IMR-90 (cell line): ENCODE measurements at regions not wholly inside any gene's neighbourhood (a gene's known extent, or its start where the extent isn't known, plus 50 kb on each side); places are given as distances from the start of the nearest gene placed in this dataset.
"Not testable (repeated sequence)": the region's sequence is repeated elsewhere in the genome, so short reads cannot be mapped to it uniquely, and the experiment has no call there.

Experiments used
- ATAC-seq: fragments of 200-7000 bp; cut with Tn5 transposase; 2 replicates; pipeline ENCODE4 v1.9.1; 2020; ENCODE audit warnings: low read depth, mild to moderate bottlenecking, moderate library complexity
- BruUV-seq: library from RNA; stranded (reverse); fragments of 400-500 nt; replicated peaks from 2 replicates; lab custom pipeline; 2021; lab: Mats Ljungman, UMichigan
- CTCF ChIA-PET: fragments of 300-600 bp; formaldehyde crosslinking; extraction: SDS; loops from one replicate; lab custom pipeline; 2021; ENCODE audit warnings: antibody characterized with exemption; lab: Yijun Ruan, JAX
- POLR2A ChIA-PET: fragments of 300-600 bp; sonication (Branson Sonifier 250); formaldehyde crosslinking; loops from one replicate; lab custom pipeline; 2022; ENCODE audit warnings: antibody characterized with exemption; ENCODE audit not compliant: unreplicated experiment; lab: Charles Lee
- DNase-seq: peaks from one replicate; pipeline ENCODE4 v3.0.0; 2013
- H2AFZ ChIP-seq: replicated peaks from 2 replicates; pipeline ENCODE3; 2013; ENCODE audit warnings: low read length, mild to moderate bottlenecking; ENCODE audit not compliant: poor library complexity
- H2AK5ac ChIP-seq: 2 replicates; pipeline ENCODE4 v1.6.1; 2013; ENCODE audit warnings: low read depth, low read length, inconsistent platforms
- H2AK9ac ChIP-seq: replicated peaks from 2 replicates; pipeline ENCODE3; 2013; ENCODE audit warnings: mild to moderate bottlenecking, low read depth, low read length, moderate library complexity; ENCODE audit not compliant: poor library complexity
- H2BK120ac ChIP-seq: 2 replicates; pipeline ENCODE4 v1.6.1; 2013; ENCODE audit warnings: low read depth, low read length, inconsistent platforms
- H2BK15ac ChIP-seq: 3 replicates; pipeline ENCODE4 v1.6.1; 2013; ENCODE audit warnings: low read depth, low read length, inconsistent platforms
- H2BK20ac ChIP-seq: 2 replicates; pipeline ENCODE4 v1.6.1; 2013; ENCODE audit warnings: low read depth, mild to moderate bottlenecking, inconsistent platforms, low read length, moderate library complexity
- H2BK5ac ChIP-seq: 2 replicates; pipeline ENCODE4 v1.6.1; 2013; ENCODE audit warnings: mild to moderate bottlenecking, low read depth, low read length, inconsistent platforms; ENCODE audit not compliant: poor library complexity, severe bottlenecking
- H3K14ac ChIP-seq: replicated peaks from 2 replicates; pipeline ENCODE4 v1.6.1; 2013; ENCODE audit warnings: low read depth, low read length, inconsistent platforms
- H3K18ac ChIP-seq: 2 replicates; pipeline ENCODE4 v1.6.1; 2013; ENCODE audit warnings: low read depth, low read length, control low read depth
- H3K23ac ChIP-seq: 2 replicates; pipeline ENCODE4 v1.6.1; 2013; ENCODE audit warnings: low read depth, low read length, inconsistent platforms
- H3K27ac ChIP-seq: 2 replicates; pipeline ENCODE4 v1.5.1; 2013; ENCODE audit warnings: mild to moderate bottlenecking, control low read depth, low read length; ENCODE audit not compliant: insufficient read depth
- H3K27me3 ChIP-seq: 2 replicates; pipeline ENCODE4 v1.6.1; 2013; ENCODE audit warnings: low read length; ENCODE audit not compliant: control insufficient read depth, insufficient read depth
- H3K36me3 ChIP-seq: 2 replicates; pipeline ENCODE4 v1.6.1; 2013; ENCODE audit warnings: low read length, mixed read lengths; ENCODE audit not compliant: control insufficient read depth, insufficient read depth
- H3K4ac ChIP-seq: 2 replicates; pipeline ENCODE4 v1.6.1; 2013; ENCODE audit warnings: low read depth, low read length, inconsistent platforms
- H3K4me1 ChIP-seq: 2 replicates; pipeline ENCODE4 v1.6.1; 2013; ENCODE audit warnings: low read length, mixed read lengths; ENCODE audit not compliant: control insufficient read depth, insufficient read depth
- H3K4me2 ChIP-seq: 2 replicates; pipeline ENCODE4 v1.6.1; 2013; ENCODE audit warnings: low read depth, mild to moderate bottlenecking, control low read depth, low read length, moderate library complexity
- H3K4me3 ChIP-seq: 2 replicates; pipeline ENCODE4 v1.5.1; 2013; ENCODE audit warnings: low read depth, mild to moderate bottlenecking, control low read depth, low read length, moderate library complexity; ENCODE audit not compliant: insufficient read depth
- H3K56ac ChIP-seq: 2 replicates; pipeline ENCODE4 v1.6.1; 2013; ENCODE audit warnings: low read length, inconsistent platforms; ENCODE audit not compliant: insufficient read depth; ENCODE audit errors: extremely low read depth
- H3K79me1 ChIP-seq, 2 experiments: 2 replicates each; pipeline ENCODE4 v1.6.1; 2013; ENCODE audit warnings: low read length in 2 of 2, inconsistent platforms in 1 of 2, low read depth in 1 of 2
- H3K9ac ChIP-seq: 2 replicates; pipeline ENCODE4 v1.6.1; 2013; ENCODE audit warnings: low read depth, low read length, control low read depth
- H3K9me1 ChIP-seq: 2 replicates; pipeline ENCODE4 v1.6.1; 2013; ENCODE audit warnings: low read length, inconsistent platforms; ENCODE audit not compliant: insufficient read depth
- H3K9me3 ChIP-seq: 2 replicates; pipeline ENCODE4 v1.6.1; 2013; ENCODE audit warnings: low read length; ENCODE audit not compliant: control insufficient read depth, insufficient read depth
- H4K20me1 ChIP-seq: 2 replicates; pipeline ENCODE4 v1.6.1; 2013; ENCODE audit warnings: low read length, inconsistent platforms; ENCODE audit not compliant: insufficient read depth
- H4K5ac ChIP-seq: 2 replicates; pipeline ENCODE4 v1.6.1; 2013; ENCODE audit warnings: mild to moderate bottlenecking, low read depth, low read length, control low read depth
- H4K8ac ChIP-seq, 2 experiments: 2 replicates each; pipeline ENCODE4 v1.6.1; 2013; ENCODE audit warnings: low read depth in 2 of 2, low read length in 2 of 2, control low read depth in 1 of 2, inconsistent platforms in 1 of 2
- H4K91ac ChIP-seq: 2 replicates; pipeline ENCODE4 v1.6.1; 2013; ENCODE audit warnings: low read depth, low read length, inconsistent platforms; ENCODE audit not compliant: insufficient read depth
- WGBS, 2 experiments: methylation state at CpG; one replicate each; pipeline versions ENCODE4 v1.1.5 to v1.1.7; 2013; ENCODE audit warnings: missing lambda C conversion rate in 2 of 2; ENCODE audit not compliant: insufficient read length in 1 of 2; ENCODE audit errors: extremely low coverage in 2 of 2; 5-methylcytosine and 5-hydroxymethylcytosine counted together
- dilution Hi-C: fragments of 300-500 bp; cut with HindIII; formaldehyde crosslinking; loops from one replicate; pipeline ENCODE4 v1.14.3; 2018; ENCODE audit warnings: low sequenced_read_pairs; ENCODE audit not compliant: unreplicated experiment
- in situ Hi-C: fragments of 300-500 bp; cut with MboI; formaldehyde crosslinking; loops from 3 replicates; pipeline ENCODE4 v1.14.3; 2019; ENCODE audit warnings: low sequenced_read_pairs, inconsistent platforms, mixed read lengths
- intact Hi-C: fragments of 100-400 bp; cut with micrococcal nuclease; formaldehyde crosslinking; loops from 2 replicates; pipeline ENCODE4 v1.10.0; 2022

GRCh38 chr9:64920147-64920546 is 364.9 kb downstream of the FOXD4L5 start:
- H3K4ac ChIP-seq, H2AFZ ChIP-seq, H2AK9ac ChIP-seq, H3K9me1 ChIP-seq, CTCF ChIA-PET, intact Hi-C loops, H2BK5ac ChIP-seq, H4K20me1 ChIP-seq, H3K18ac ChIP-seq, H3K9ac ChIP-seq, H4K5ac ChIP-seq, H3K56ac ChIP-seq, H2AK5ac ChIP-seq, H3K4me2 ChIP-seq, ATAC-seq, H3K14ac ChIP-seq, H3K27me3 ChIP-seq, H3K4me1 ChIP-seq, H3K36me3 ChIP-seq, dilution Hi-C loops, H2BK20ac ChIP-seq, BruUV-seq, H3K4me3 ChIP-seq, in situ Hi-C loops, H3K27ac ChIP-seq, H2BK15ac ChIP-seq, H3K79me1 ChIP-seq, H4K8ac ChIP-seq, DNase-seq, H3K9me3 ChIP-seq, H2BK120ac ChIP-seq, H3K23ac ChIP-seq, POLR2A ChIA-PET, H4K91ac ChIP-seq: not testable (repeated sequence)
- WGBS, 2 experiments: no CpG with 5 or more reads among the region's 4 CpGs

GRCh38 chr9:64888643-64889042 is 396.4 kb downstream of the FOXD4L5 start:
- no CpG with 5 or more reads among the region's 21 CpGs for WGBS, 2 experiments
- H2BK15ac ChIP-seq, H3K23ac ChIP-seq, dilution Hi-C loops, H3K56ac ChIP-seq, H3K27me3 ChIP-seq, H2BK5ac ChIP-seq, BruUV-seq, H2BK20ac ChIP-seq, H2AFZ ChIP-seq, H4K91ac ChIP-seq, H3K9me1 ChIP-seq, H3K4me2 ChIP-seq, H3K79me1 ChIP-seq, H4K5ac ChIP-seq, H3K9ac ChIP-seq, H3K27ac ChIP-seq, H3K4ac ChIP-seq, H4K20me1 ChIP-seq, DNase-seq, H3K18ac ChIP-seq, H2AK9ac ChIP-seq, H3K9me3 ChIP-seq, H2AK5ac ChIP-seq, POLR2A ChIA-PET, intact Hi-C loops, H3K14ac ChIP-seq, in situ Hi-C loops, H3K4me1 ChIP-seq, H3K36me3 ChIP-seq, CTCF ChIA-PET, H2BK120ac ChIP-seq, H4K8ac ChIP-seq, ATAC-seq, H3K4me3 ChIP-seq: not testable (repeated sequence)
